Astrocyte of the spinal cord (primary cell): ENCODE measurements at regions not wholly inside any gene's neighbourhood (a gene's known extent, or its start where the extent isn't known, plus 50 kb on each side); places are given as distances from the start of the nearest gene placed in this dataset.
A peak's percentile ranks its signal among the peaks of the same experiment; 100 is the strongest.

Experiments
- DNase-seq: peaks from one replicate; pipeline ENCODE4 v3.0.0; 2011; ENCODE audit warnings: low read depth, low spot score
- H3K4me3 ChIP-seq: 2 replicates; pipeline ENCODE4 v1.5.1; 2011; ENCODE audit warnings: low read depth, mild to moderate bottlenecking, low read length, moderate library complexity
- CTCF ChIP-seq: IDR thresholded peaks from 2 replicates; pipeline ENCODE4 v1.5.1; 2012; ENCODE audit warnings: low read depth, mild to moderate bottlenecking, low read length, inconsistent platforms
- in situ Hi-C: cut with HindIII; loops from 2 replicates; pipeline ENCODE4 v1.10.0; 2017; ENCODE audit warnings: low sequenced_read_pairs

DNA sequence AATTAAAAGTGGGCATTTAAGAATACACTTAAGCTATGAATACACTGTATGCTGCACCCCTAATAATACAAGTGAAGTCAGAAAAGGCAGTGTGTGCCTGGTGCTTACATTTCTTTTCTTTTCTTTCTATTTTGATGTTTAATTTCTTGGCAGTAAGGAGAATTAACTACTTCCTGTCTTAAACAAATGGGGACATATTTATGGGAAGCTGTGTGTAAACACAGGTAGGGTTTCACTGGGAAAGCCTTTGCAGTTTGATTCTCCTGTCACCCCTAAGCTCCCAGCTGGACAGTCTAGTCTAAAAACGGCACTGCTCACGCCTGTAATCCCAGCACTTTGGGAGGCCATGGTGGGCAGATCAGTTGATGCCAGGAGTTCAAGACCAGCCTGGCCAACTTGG lies 146.0 kb downstream of the MIS18A start:
- no peak overlapping the region for H3K4me3 ChIP-seq
- DNase-seq = no peak
- TF ChIP-seq CTCF = no peak
- in situ Hi-C loops = no loop called here

DNA sequence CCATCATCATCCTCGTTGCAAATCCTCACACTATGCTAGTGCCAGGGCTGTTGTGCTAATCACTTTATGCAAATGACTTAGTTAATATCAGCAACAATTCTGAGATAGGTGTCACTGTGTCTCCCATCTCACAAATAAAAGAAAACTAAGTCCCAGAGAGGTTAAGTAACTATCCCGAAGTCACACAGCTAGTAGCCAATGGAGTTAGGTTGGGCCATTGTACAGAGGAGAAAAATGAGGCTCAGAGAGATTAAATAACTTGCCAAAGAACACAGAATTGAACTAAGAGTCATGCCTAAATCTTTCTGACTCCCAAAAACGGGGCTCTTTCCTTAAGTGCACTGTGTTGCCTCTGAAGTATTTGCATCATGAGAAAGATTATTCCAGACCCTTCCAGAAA lies 146.4 kb downstream of the MIS18A start:
- no peak for DNase-seq
- no peak for TF ChIP-seq CTCF
- H3K4me3 ChIP-seq = no peak overlapping the region
- in situ Hi-C loops = no loop called here

GRCh38 chr21:32131960-32132359 lies 146.9 kb downstream of the MIS18A start:
- no peak overlapping the region for H3K4me3 ChIP-seq
- TF ChIP-seq CTCF = no peak
- in situ Hi-C loops = no loop called here
- peak; percentile 26 for DNase-seq

DNA sequence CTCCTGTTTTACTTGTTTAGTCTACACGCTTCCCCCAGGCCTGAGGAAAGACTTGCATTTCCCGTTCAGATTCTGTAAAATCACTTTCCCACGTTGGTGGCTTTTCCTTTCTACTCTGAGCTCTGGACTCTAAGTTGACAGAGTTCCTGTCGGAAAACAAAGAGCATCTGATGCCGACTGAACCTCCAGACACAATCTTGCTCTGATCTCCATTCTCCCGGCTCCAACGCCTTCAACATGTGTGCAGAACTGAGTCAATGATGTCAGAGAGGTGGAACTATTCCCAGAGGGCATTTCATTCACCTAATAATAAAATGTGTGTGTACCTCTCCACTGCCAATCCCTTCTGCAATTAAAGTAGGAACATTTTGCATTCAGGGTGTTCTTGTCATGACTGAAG lies 147.7 kb downstream of the MIS18A start:
- H3K4me3 ChIP-seq = no peak overlapping the region
- TF ChIP-seq CTCF = no peak
- in situ Hi-C loops = no loop called here
- DNase-seq = no peak

DNA sequence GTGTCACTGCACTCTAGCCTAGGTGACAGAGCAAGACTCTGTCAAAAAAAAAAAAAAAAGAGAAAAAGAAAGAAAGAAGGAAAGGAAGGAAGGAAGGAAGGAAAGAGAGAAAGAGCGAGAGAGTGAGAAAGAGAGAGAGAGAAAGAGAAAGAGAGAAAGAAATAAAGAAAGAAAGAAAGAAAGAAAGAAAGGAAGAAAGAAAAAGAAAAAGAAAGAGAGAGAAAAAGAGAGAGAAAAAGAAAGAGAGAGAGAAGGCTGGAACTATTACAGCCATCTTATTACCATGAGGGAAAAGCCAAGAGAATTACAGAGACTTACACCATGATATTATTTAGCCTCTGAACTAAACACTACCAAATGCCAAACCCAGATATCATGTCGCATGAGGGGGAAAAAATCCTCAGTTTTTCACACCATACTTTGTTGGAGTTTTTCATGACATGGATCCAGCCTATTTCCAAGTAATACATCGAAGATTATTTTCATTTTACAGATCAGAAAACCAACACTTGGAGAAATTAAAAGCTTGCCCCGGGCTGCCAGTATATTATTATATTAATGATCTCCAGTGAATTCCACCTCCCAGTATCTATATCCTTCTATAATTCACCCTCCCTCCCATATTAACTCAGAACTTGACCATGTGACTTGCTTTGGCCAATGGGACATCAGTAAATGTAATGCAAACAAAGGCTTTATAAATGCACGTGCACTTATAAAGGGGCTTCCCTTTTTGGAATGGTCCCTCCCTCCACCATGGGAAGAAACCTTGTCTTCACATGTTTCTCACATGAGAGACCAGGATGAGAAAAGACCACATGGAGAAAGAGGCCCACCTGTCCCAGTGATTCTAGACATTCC lies 148.6 kb downstream of the MIS18A start:
- in situ Hi-C loops = no loop called here
- no peak for DNase-seq
- no peak for TF ChIP-seq CTCF
- no peak overlapping the region for H3K4me3 ChIP-seq

DNA sequence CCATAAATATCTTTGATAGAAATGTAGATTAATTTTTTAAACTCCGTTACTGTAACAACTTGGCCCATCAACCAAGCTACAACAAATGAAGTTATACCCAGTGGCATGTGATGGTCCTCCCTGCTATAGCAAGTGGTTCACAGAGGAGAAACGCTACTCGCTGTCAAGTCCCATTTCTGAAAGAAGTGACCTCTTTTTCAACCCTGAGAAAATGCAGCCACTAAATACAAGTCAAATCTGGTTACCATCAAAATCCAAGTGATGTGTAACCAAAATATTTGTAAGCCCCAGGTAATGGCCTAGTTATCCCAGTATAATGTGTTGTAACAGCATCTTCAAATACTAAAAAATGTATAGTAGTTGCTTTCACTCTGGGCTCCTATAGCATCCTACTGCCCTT lies 151.8 kb downstream of the MIS18A start:
- no peak overlapping the region for H3K4me3 ChIP-seq
- no peak for DNase-seq
- no peak for TF ChIP-seq CTCF
- in situ Hi-C loops = no loop called here
